Mesenchymal stem cell (in vitro differentiated cells and primary cell): ENCODE measurements at regions not wholly inside any gene's neighbourhood (a gene's known extent, or its start where the extent isn't known, plus 50 kb on each side); places are given as distances from the start of the nearest gene placed in this dataset.

ENCODE experiments used
- DNase-seq: peaks from one replicate; pipeline ENCODE4 v3.0.0-alpha.2; 2013
- H2AFZ ChIP-seq: one replicate; pipeline ENCODE4 v1.6.1; 2013; ENCODE audit warnings: low read depth, mild to moderate bottlenecking, control low read depth, inconsistent platforms, low read length, moderate library complexity
- H2AK5ac ChIP-seq: 2 replicates; pipeline ENCODE4 v1.6.1; 2013; ENCODE audit warnings: low read length, moderate library complexity, mild to moderate bottlenecking, inconsistent platforms; ENCODE audit not compliant: severe bottlenecking
- H2BK120ac ChIP-seq: one replicate; pipeline ENCODE4 v1.6.1; 2013; ENCODE audit warnings: low read depth, mild to moderate bottlenecking, inconsistent platforms, low read length, moderate library complexity
- H2BK12ac ChIP-seq, 2 experiments: one replicate each; pipeline ENCODE4 v1.6.1; 2013; ENCODE audit warnings: inconsistent platforms in 2 of 2, low read length in 2 of 2, mild to moderate bottlenecking in 2 of 2, moderate library complexity in 2 of 2, control low read depth in 1 of 2
- H2BK15ac ChIP-seq: one replicate; pipeline ENCODE4 v1.6.1; 2013; ENCODE audit warnings: mild to moderate bottlenecking, low read depth, inconsistent platforms; ENCODE audit not compliant: poor library complexity, severe bottlenecking
- H2BK5ac ChIP-seq: 2 replicates; pipeline ENCODE4 v1.6.1; 2013; ENCODE audit warnings: low read depth, mild to moderate bottlenecking, low read length, control low read depth, inconsistent platforms; ENCODE audit not compliant: poor library complexity, severe bottlenecking
- H3K14ac ChIP-seq, 2 experiments: one replicate each; pipeline ENCODE4 v1.6.1; 2013; ENCODE audit warnings: inconsistent platforms in 2 of 2, low read length in 2 of 2, control low read depth in 1 of 2, mild to moderate bottlenecking in 1 of 2, moderate library complexity in 1 of 2
- H3K18ac ChIP-seq, 2 experiments: one replicate each; pipeline ENCODE4 v1.6.1; 2013; ENCODE audit warnings: inconsistent platforms in 2 of 2, low read length in 2 of 2, control low read depth in 1 of 2, low read depth in 1 of 2, mild to moderate bottlenecking in 1 of 2
- H3K23ac ChIP-seq, 2 experiments: one replicate each; pipeline ENCODE4 v1.6.1; 2013; ENCODE audit warnings: inconsistent platforms in 2 of 2, low read length in 2 of 2, mild to moderate bottlenecking in 2 of 2, moderate library complexity in 2 of 2, control low read depth in 1 of 2
- H3K27ac ChIP-seq: 2 replicates; pipeline ENCODE4 v1.5.1; 2013; ENCODE audit warnings: mild to moderate bottlenecking, moderate library complexity, low read length, control low read depth, inconsistent platforms; ENCODE audit not compliant: poor library complexity, severe bottlenecking
- H3K27me3 ChIP-seq, 2 experiments: 2 replicates each; pipeline versions ENCODE4 v1.6.1 to v1.7.0; 2013; ENCODE audit warnings: low read length in 2 of 2, mild to moderate bottlenecking in 2 of 2, moderate library complexity in 2 of 2, control low read depth in 1 of 2, inconsistent platforms in 1 of 2; ENCODE audit not compliant: control insufficient read depth in 1 of 2, insufficient read depth in 1 of 2
- H3K36me3 ChIP-seq, 2 experiments: 2 replicates each; pipeline versions ENCODE4 v1.6.1 to v1.7.0; 2013; ENCODE audit warnings: low read length in 2 of 2, control low read depth in 1 of 2, inconsistent platforms in 1 of 2, low read depth in 1 of 2, mild to moderate bottlenecking in 1 of 2; ENCODE audit not compliant: insufficient read depth in 2 of 2, control insufficient read depth in 1 of 2
- H3K4ac ChIP-seq, 2 experiments: one replicate each; pipeline ENCODE4 v1.6.1; 2013; ENCODE audit warnings: inconsistent platforms in 2 of 2, low read length in 2 of 2, mild to moderate bottlenecking in 2 of 2, moderate library complexity in 2 of 2, control low read depth in 1 of 2, low read depth in 1 of 2
- H3K4me1 ChIP-seq: 2 replicates; pipeline ENCODE4 v1.6.1; 2013; ENCODE audit warnings: low read depth, low read length, control low read depth; ENCODE audit not compliant: control insufficient read depth, insufficient read depth
- H3K4me2 ChIP-seq: 2 replicates; pipeline ENCODE4 v1.6.1; 2013; ENCODE audit warnings: low read length, mild to moderate bottlenecking, inconsistent platforms; ENCODE audit not compliant: poor library complexity, severe bottlenecking
- H3K4me3 ChIP-seq, 2 experiments: 2 replicates each; pipeline versions ENCODE4 v1.5.1 to v1.7.0; 2013; ENCODE audit warnings: low read length in 2 of 2, mild to moderate bottlenecking in 2 of 2, control low read depth in 1 of 2, low read depth in 1 of 2; ENCODE audit not compliant: insufficient read depth in 1 of 2
- H3K79me1 ChIP-seq: replicated peaks from 2 replicates; pipeline ENCODE4 v1.6.1; 2013; ENCODE audit warnings: mild to moderate bottlenecking, control low read depth, low read length, inconsistent platforms; ENCODE audit not compliant: poor library complexity, severe bottlenecking
- H3K9ac ChIP-seq: 2 replicates; pipeline ENCODE4 v1.7.0; 2013; ENCODE audit warnings: mild to moderate bottlenecking, low read length, moderate library complexity
- H3K9me3 ChIP-seq: 2 replicates; pipeline ENCODE4 v1.7.0; 2013; ENCODE audit warnings: mild to moderate bottlenecking, low read length; ENCODE audit not compliant: control insufficient read depth
- H4K8ac ChIP-seq: one replicate; pipeline ENCODE4 v1.6.1; 2013; ENCODE audit warnings: inconsistent platforms, mild to moderate bottlenecking, low read length, moderate library complexity
- H4K91ac ChIP-seq: one replicate; pipeline ENCODE4 v1.6.1; 2013; ENCODE audit warnings: mild to moderate bottlenecking, low read length, inconsistent platforms
- WGBS: methylation state at CpG from one replicate; pipeline ENCODE4 v1.1.7; 2013; ENCODE audit warnings: mixed read lengths; 5-methylcytosine and 5-hydroxymethylcytosine counted together

- Histone ChIP-seq H2BK12ac (no peak overlapping the region), H3K9me3 (peaks cover 6% of the 10 kb centered on the region), H3K9ac (no peak overlapping the region), H4K91ac (no peak overlapping the region), H2BK5ac (no peak overlapping the region), H2BK15ac (no peak overlapping the region), H3K4me1 (no peaks in the 10 kb centered on the region), H3K27ac (no peak overlapping the region), H3K27me3 (no peaks in the 10 kb centered on the region), H2AFZ (no peak overlapping the region), H4K8ac (no peak overlapping the region), H3K4me3 (no peak overlapping the region), H3K4me2 (no peak overlapping the region), H3K14ac (no peak overlapping the region), H2BK120ac (no peak overlapping the region), H3K18ac (no peak overlapping the region), H3K79me1 (no peaks in the 10 kb centered on the region), H3K4ac (no peak overlapping the region), H3K36me3 (no peaks in the 10 kb centered on the region), H3K23ac (no peak overlapping the region), H2AK5ac (no peak overlapping the region)
- WGBS = 80% methylated on average over 1 of the region's 1 CpG
- no peak for DNase-seq
These were observed 215.5 kb downstream of the IRX1 start for GRCh38 chr5:3811116-3811515.

DNA sequence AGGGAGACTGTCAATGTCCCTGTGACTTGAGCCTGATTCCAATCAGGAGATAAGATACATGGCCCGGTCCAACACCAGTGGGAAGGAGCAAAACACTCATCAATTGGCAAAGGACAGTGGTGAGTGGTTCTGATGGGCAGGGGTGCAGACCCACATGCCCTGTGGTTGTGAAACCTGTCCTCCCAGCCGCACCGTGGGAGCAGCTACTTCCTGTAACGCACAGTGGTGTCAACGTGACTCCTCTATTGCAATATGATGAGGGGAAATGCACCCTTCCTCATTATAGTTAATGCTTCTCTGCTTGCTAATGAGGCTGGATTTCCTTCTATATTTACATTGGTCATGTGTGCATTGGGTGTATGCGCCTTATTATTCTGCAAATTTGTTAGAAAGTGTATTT, 223.0 kb downstream of the IRX1 start:
- Histone ChIP-seq H3K4ac (no peak overlapping the region), H3K4me2 (no peak overlapping the region), H2BK12ac (no peak overlapping the region), H3K14ac (no peak overlapping the region), H2BK120ac (no peak overlapping the region), H2BK15ac (no peak overlapping the region), H3K4me3 (no peak overlapping the region), H2BK5ac (no peak overlapping the region), H4K8ac (no peak overlapping the region), H3K27me3 (no peaks in the 10 kb centered on the region), H3K18ac (no peak overlapping the region), H3K36me3 (no peaks in the 10 kb centered on the region), H3K9ac (no peak overlapping the region), H2AFZ (no peak overlapping the region), H2AK5ac (no peak overlapping the region), H3K79me1 (no peaks in the 10 kb centered on the region), H3K9me3 (peaks cover 7% of the 10 kb centered on the region), H4K91ac (no peak overlapping the region), H3K27ac (no peak overlapping the region), H3K4me1 (no peaks in the 10 kb centered on the region), H3K23ac (no peak overlapping the region)
- WGBS = 70% methylated on average over 4 of the region's 6 CpGs
- DNase-seq = no peak

DNA sequence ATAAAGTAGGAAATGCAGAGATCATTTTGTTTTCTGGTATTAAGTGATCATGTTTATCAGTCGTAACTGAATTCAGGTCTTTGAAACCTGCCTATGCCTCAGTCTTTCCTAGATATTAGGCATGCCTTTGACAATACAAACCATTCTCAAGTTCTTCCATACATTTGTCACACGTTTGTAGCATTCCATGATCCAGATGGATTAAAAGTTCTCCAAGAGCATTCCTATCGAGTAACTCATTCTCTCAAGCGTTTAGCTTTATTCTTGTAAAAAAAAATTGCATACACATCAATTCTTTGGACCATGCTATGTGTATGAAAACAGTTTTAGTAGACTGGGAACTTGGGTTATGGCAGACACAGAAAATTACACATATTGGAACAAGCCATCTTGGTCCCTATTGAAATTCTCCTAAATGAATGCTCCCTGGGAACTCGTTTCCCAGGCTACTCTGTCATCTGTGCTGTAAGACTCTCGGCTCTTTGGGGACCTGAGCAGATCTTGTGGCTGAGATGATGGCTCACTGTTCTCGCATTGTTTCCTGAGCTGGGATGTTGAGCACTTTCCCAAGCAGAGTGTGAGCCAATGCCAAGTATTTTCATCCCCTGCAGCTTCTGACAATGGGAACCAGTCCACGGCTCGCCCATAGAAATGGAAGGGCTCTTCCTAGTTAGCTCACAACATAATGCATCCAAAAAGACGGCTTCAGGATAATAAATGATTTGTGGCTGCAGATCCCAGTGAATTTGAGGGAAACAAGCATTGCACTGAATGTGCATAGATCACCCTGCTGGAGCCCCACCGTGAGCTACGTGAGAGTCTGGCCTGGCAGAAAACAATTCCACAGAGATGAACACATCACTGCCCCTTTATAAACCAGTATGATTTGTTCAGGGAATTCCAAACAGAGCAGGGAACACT, 230.2 kb downstream of the IRX1 start:
- Histone ChIP-seq H3K4me1 (no peaks in the 10 kb centered on the region), H3K4me2 (no peak overlapping the region), H3K23ac (no peak overlapping the region), H3K4ac (no peak overlapping the region), H4K8ac (no peak overlapping the region), H3K9me3 (peaks cover 3% of the 10 kb centered on the region), H2BK5ac (no peak overlapping the region), H2AFZ (no peak overlapping the region), H3K36me3 (no peaks in the 10 kb centered on the region), H3K27me3 (no peaks in the 10 kb centered on the region), H3K79me1 (no peaks in the 10 kb centered on the region), H3K27ac (no peak overlapping the region), H2BK120ac (no peak overlapping the region), H2BK12ac (no peak overlapping the region), H3K18ac (no peak overlapping the region), H2BK15ac (no peak overlapping the region), H4K91ac (no peak overlapping the region), H3K9ac (no peak overlapping the region), H3K4me3 (no peak overlapping the region), H2AK5ac (no peak overlapping the region), H3K14ac (no peak overlapping the region)
- 62% methylated on average over 10 of the region's 12 CpGs for WGBS
- DNase-seq = no peak

- Histone ChIP-seq H3K27me3 (no peaks in the 10 kb centered on the region), H3K4me2 (no peak overlapping the region), H3K4me1 (no peaks in the 10 kb centered on the region), H2BK120ac (no peak overlapping the region), H3K36me3 (no peaks in the 10 kb centered on the region), H3K79me1 (no peaks in the 10 kb centered on the region), H2BK12ac (no peak overlapping the region), H2BK15ac (no peak overlapping the region), H2BK5ac (no peak overlapping the region), H3K18ac (no peak overlapping the region), H3K9ac (no peak overlapping the region), H3K4ac (no peak overlapping the region), H4K8ac (no peak overlapping the region), H3K14ac (no peak overlapping the region), H4K91ac (no peak overlapping the region), H2AFZ (no peak overlapping the region), H3K9me3 (no peaks in the 10 kb centered on the region), H3K27ac (no peak overlapping the region), H3K23ac (no peak overlapping the region), H2AK5ac (no peak overlapping the region), H3K4me3 (no peak overlapping the region)
- WGBS = 83% methylated on average over 4 of the region's 8 CpGs
- no peak for DNase-seq
These were observed 232.0 kb downstream of the IRX1 start for GRCh38 chr5:3827624-3828023.
